ENCODE measurements at regions not wholly inside any gene's neighbourhood (a gene's known extent, or its start where the extent isn't known, plus 50 kb on each side); places are given as distances from the start of the nearest gene placed in this dataset.

DNA sequence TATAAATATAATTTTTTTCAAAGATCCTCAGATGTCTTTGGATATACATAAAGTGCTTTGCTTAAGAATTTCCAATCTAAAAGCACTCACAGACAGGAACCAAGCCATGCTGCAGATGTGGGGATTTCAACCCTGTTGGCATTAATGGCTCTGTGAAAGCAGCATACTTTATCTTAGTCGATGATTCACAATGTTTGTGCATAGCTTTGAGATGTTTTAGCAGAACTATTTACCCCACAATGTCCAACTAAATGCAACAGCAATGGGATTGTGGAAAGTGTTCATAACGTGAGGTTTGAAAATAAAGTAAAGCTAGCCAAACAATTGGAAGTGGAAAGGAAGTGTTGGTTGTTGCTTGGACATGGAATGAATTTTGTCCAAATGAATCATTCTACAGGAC is 371.4 kb downstream of the SOX2 start:
- FAIRE-seq = no peak

DNA sequence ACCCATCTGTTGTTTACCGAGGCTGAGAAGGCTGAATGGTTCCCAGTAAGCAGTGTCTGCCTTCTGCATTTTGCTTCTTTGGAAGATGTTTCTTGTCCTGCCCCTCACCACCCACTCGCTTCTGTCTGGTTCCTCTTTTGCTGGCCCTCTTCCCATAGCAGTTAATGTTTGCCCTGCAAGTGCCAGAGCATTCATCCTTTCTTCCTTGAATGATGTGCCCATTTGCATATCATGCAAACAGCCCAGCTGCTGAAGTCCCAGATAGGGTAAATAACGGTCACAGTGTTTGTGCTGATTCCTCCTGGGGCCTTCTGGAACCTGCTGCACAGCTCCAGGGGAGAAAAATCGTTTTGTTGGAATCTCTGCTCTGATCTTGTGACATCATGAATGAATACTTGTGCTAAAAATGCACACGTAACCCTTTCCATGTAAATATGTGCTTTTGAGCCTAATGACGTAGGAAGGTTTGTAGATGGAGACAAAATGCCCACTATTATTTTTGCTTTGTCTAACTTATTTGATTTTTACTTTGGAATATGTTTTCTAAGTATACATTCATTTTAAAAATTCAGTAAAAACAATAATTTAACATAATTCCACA is 381.0 kb downstream of the SOX2 start:
- FAIRE-seq = no peak

DNA sequence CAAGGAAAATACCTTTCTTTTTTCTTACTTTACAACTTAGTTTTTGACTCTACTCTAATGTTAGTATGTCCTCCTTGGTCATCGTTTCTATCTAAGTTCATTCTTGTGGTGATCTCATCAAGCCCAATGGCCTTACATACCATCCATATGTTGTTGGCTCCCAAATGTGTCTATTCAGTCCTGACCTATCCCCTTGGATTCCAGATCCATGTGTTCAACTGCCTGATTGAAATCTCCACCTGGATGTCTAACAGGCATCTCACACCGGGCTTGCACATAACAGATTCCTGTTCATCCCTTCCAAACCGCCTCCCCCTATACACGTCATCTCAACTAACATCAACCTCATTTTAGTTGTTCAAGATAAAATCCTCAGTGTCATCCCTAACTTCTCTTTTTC is 382.6 kb downstream of the SOX2 start:
- FAIRE-seq = no peak

- FAIRE-seq = no peak
Observed at GRCh38 chr3:182104881-182105280, 393.2 kb downstream of the SOX2 start.

GRCh38 chr3:182105875-182106274 is 394.1 kb downstream of the SOX2 start:
- FAIRE-seq = no peak

GRCh38 chr3:182108371-182108770 is 396.6 kb downstream of the SOX2 start:
- FAIRE-seq = no peak

DNA sequence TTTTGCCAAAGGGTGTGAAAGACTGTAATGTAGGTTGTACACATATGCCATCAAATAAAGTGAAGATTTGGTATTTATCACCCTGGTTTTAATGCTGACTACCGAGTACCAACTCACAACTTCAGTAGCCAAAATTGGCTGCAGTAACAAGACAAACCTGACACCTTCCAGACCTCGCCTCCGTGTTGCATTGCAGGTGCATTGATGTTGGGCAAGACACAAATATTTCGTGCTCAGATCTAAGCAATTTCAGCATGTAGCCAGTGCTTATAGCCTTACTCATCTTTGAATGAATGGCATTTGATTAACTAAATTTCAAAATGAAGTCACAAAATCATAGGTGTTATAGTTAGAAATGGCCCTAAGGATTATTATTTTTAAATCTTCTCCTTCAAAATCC is 400.2 kb downstream of the SOX2 start:
- no peak for FAIRE-seq

DNA sequence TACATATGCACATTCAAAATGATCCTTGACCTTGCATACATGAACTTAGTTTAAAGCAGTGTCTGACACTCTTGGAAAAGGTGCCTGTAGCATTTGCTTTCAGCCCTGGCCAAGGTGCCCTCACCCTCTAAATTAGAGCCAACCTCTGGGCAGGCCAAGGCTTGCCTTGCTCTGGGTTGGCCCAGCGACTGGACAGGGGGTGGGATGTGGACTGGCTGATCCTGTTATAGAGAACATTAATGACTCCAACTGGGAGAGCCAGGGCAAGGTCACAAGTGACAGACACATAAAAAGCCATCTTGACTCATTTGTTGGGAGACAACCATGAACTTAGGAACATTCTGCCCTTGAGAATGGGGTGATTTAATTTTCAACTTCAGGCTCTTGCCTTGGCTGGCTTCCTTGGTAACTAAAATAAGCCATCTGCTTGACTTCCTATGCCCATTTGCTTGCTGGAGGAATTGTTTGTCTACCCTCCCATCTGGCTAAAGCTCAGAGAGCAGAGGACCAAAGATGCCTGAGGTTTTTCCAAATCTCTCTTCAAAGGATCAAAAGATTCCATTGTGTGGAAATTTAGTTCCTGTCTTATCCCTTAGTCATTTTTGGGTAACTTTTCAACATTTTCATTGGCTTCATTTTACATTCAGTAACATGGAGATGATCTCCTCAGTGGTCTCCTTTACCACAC is 403.7 kb downstream of the SOX2 start:
- FAIRE-seq = no peak

- FAIRE-seq = no peak
Observed at GRCh38 chr3:182116386-182116785, 404.7 kb downstream of the SOX2 start.

- no peak for FAIRE-seq
Observed at GRCh38 chr3:182117131-182117530, 405.4 kb downstream of the SOX2 start.

- no peak for FAIRE-seq
Observed at GRCh38 chr3:182117583-182117982, 405.9 kb downstream of the SOX2 start.

- FAIRE-seq = no peak
Observed at GRCh38 chr3:182118066-182118465, 406.3 kb downstream of the SOX2 start.

DNA sequence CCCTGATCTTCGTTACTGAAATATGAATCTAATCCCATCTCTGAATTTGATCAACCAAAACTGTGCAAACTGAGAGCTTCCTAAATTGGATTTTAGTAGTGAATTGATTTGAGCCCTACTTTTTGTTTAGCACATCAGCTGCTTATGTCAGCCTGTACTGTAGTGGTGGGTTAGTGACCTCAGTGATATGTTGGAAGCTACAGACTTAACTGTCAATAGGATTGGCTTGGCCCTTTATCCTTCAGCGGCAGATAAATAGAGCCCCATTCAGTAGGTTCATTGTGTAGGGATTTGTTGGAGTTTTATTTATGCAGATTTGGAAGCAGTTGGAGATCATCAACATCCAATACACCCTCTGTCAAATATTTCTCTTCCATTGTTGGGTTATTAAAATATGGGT is 409.7 kb downstream of the SOX2 start:
- FAIRE-seq = no peak

DNA sequence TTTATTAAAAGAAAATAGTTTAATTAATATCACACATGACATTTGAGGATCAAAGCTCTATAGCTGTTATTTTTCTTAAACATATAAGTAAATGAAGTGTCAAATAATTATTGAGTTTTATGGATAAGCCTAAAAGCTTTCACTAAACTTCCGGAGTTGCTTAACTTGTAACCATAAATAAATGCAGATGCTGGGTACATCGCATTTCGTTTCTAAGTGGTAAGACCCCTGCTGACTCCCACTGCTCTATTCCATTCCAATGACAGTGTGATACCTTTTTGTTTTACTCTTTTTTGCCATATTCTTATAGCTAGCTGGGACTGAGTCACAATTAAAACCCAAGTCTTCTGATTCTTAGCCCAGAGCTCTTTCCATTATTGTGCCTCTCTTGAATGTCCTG is 411.1 kb downstream of the SOX2 start:
- FAIRE-seq = no peak

DNA sequence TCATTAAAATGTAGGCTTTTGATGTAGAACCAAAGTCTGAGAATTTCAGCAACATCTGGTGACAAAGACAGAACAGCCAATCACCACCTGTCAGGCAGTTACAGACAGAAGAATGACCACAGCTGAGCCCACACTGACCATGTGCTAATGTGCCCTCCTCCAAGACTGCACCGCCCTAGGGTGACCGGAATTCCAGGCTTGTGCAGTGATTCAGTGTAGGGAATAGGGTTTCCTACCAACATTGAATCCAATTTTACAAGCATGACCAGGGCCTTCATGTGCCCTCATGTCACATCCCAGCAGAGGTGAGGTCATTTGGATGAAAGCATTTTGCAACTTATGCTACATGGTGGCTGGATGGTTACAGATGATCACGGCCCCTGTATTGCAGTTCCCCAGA is 412.5 kb downstream of the SOX2 start:
- FAIRE-seq = no peak

DNA sequence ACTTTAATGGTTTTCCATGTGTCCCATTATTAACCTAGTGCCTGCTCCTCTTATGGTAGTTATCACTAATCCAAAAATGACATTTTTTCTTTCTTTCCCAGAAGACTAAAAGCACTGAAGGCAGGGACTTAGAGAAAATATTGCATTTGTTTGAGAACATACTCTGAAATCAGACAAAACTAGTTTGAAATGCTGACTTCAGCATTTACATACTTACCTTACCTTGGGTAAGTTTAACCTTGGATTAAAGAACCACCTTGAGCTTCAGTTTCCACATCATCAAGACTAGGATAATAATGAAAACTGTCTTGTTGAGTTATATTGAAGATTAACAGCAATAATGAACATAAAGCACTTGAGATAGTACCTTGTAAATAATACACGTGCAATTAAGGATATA is 413.0 kb downstream of the SOX2 start:
- no peak for FAIRE-seq

- FAIRE-seq = no peak
Observed at GRCh38 chr3:182129740-182130139, 418.0 kb downstream of the SOX2 start.

GRCh38 chr3:182133752-182134151 is 422.0 kb downstream of the SOX2 start:
- FAIRE-seq = no peak

- no peak for FAIRE-seq
Observed at GRCh38 chr3:182135056-182135455, 423.3 kb downstream of the SOX2 start.

- FAIRE-seq = no peak
Observed at GRCh38 chr3:182136008-182136910, 424.5 kb downstream of the SOX2 start.

- FAIRE-seq = no peak
Observed at GRCh38 chr3:182138393-182138792, 426.7 kb downstream of the SOX2 start.

DNA sequence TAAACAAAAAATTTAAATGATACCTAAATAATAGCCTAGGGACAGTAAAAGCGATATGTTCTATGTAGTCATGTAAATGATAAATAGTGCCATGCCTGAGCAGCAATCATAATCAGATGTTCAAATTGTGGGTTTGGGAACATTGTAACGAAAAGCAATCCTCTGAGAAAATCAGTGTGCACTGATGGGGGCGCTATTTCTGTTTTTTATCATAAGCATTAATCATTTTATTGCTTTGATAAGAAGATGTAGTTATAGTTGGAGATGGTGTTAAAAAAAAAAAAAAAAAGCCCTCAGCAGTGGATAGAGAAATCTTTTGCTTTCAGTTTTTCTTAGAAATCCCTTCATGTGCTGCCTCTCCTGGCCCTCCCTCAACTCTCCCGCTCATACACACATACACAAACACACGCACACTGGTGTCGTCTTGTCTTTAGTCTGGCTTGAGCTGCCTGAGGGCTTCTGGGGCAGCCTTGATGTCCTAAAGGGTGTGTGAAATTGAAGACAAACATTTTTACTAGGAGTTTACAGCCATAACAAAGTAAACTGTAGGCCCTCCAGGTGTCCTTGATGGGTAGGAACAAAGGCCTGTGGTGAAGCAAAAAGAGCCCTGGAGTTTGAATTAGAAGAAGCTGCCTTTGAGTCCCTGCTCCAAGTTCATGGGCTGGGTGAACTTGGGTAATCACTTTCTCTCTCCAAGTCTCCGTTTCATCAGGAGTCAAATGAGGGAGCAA is 428.1 kb downstream of the SOX2 start:
- FAIRE-seq = no peak

DNA sequence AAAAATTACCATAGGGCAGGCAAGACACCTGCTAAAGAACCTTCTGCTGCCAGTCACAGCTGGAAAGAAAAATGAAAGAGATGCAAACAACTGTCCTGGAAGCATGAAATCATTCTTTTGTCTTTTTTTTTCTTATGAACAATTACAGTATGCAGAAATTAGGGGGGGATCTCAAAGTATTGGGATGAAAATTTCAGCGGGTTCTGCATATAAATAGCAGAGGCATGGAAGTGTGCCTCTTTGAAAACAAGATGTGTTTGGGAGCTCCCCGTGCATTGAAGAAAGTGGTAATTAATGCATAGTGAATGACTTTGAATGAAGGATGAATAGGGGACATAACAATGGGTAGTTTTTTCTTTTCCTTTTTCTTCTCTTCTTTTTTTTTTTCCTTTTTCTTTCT is 431.2 kb downstream of the SOX2 start:
- no peak for FAIRE-seq
